K562 (cell line): ENCODE measurements at regions not wholly inside any gene's neighbourhood (a gene's known extent, or its start where the extent isn't known, plus 50 kb on each side); places are given as distances from the start of the nearest gene placed in this dataset.

Experiments used
- ATAC-seq: fragments of 200-7000 bp; cut with Tn5 transposase; 3 replicates; pipeline ENCODE4 v1.9.1; 2020; ENCODE audit warnings: moderate library complexity
- BruUV-seq: library from RNA; stranded (reverse); fragments of 400-500 nt; replicated peaks from 2 replicates; lab custom pipeline; 2021; lab: Mats Ljungman, UMichigan
- CTCF ChIA-PET: fragments of 300-600 bp; formaldehyde crosslinking; extraction: SDS; loops from one replicate; lab custom pipeline; 2021; ENCODE audit warnings: low intra/inter-chr PET ratio; lab: Yijun Ruan, JAX
- POLR2A ChIA-PET: fragments of 300-600, 350-650 bp; sonication (Branson Sonifier 250); formaldehyde crosslinking; extraction: SDS; loops from one replicate; lab custom pipeline; 2021; ENCODE audit warnings: antibody characterized with exemption, inconsistent platforms; lab: Yijun Ruan, JAX
- DNase-seq, 4 experiments: peaks; one replicate each; pipeline versions ENCODE4 v3.0.0 to v3.0.0-alpha.2; 2011 to 2018; ENCODE audit warnings: low spot score in 3 of 4, mixed read lengths in 3 of 4; ENCODE audit errors: extremely low read depth in 1 of 4
- FAIRE-seq: peaks from 2 replicates; lab custom pipeline; 2011; peaks lifted over from hg19 to GRCh38; lab: Jason Lieb, UNC
- H2AFZ ChIP-seq: 2 replicates; pipeline ENCODE4 v1.6.0; 2011; ENCODE audit warnings: low read depth, low read length, control low read depth, inconsistent platforms
- H3K27ac ChIP-seq: fragments of 200-600 bp; 3 replicates; pipeline ENCODE4 v1.8.0; 2011; ENCODE audit warnings: low read depth, mild to moderate bottlenecking, control low read depth, inconsistent platforms, low read length, moderate library complexity, mixed read lengths; ENCODE audit errors: extremely low read depth
- H3K27me3 ChIP-seq, 2 experiments: fragments of 300-600 bp in 1 of 2; 2 replicates in 1 of 2; 3 replicates in 1 of 2; pipeline versions ENCODE4 v1.6.0 to v1.8.0; 2011; ENCODE audit warnings: inconsistent platforms in 2 of 2, low read length in 2 of 2, mild to moderate bottlenecking in 1 of 2, mixed read lengths in 1 of 2, moderate library complexity in 1 of 2; ENCODE audit not compliant: control insufficient read depth in 2 of 2, insufficient read depth in 2 of 2
- H3K36me3 ChIP-seq: fragments of 300-600 bp; 3 replicates; pipeline ENCODE4 v1.8.0; 2011; ENCODE audit warnings: mild to moderate bottlenecking, low read length, inconsistent platforms; ENCODE audit not compliant: control insufficient read depth, insufficient read depth
- H3K4me1 ChIP-seq, 2 experiments: fragments of 200-600 bp in 1 of 2; replicated peaks in 1 of 2; 2 replicates in 1 of 2; 3 replicates in 1 of 2; pipeline versions ENCODE4 v1.5.1 to v1.8.0; 2011; ENCODE audit warnings: inconsistent platforms in 2 of 2, low read length in 2 of 2, mild to moderate bottlenecking in 1 of 2, mixed read lengths in 1 of 2, moderate library complexity in 1 of 2; ENCODE audit not compliant: control insufficient read depth in 2 of 2, insufficient read depth in 2 of 2
- H3K4me2 ChIP-seq: 2 replicates; pipeline ENCODE4 v1.6.1; 2011; ENCODE audit warnings: low read length, control low read depth, inconsistent platforms, mixed read lengths; ENCODE audit not compliant: insufficient read depth
- H3K4me3 ChIP-seq: fragments of 200-600 bp; sonication (generic), shearing (Covaris generic); 2 replicates; pipeline ENCODE4 v1.5.1; 2016; ENCODE audit warnings: control low read depth, inconsistent platforms
- H3K79me2 ChIP-seq: fragments of 200-600 bp; 3 replicates; pipeline ENCODE4 v1.8.0; 2011; ENCODE audit warnings: low read length, inconsistent platforms; ENCODE audit not compliant: control insufficient read depth, insufficient read depth
- H3K9ac ChIP-seq, 2 experiments: 2 replicates each; pipeline versions ENCODE4 v1.6.0 to v1.6.1; 2011; ENCODE audit warnings: low read depth in 2 of 2, low read length in 2 of 2, control low read depth in 1 of 2, inconsistent platforms in 1 of 2, mild to moderate bottlenecking in 1 of 2, mixed read lengths in 1 of 2; ENCODE audit not compliant: insufficient read depth in 1 of 2
- H3K9me1 ChIP-seq: one replicate; pipeline ENCODE4 v1.6.0; 2011; ENCODE audit warnings: inconsistent platforms, mild to moderate bottlenecking, low read length, moderate library complexity; ENCODE audit not compliant: control insufficient read depth, insufficient read depth
- H3K9me3 ChIP-seq: replicated peaks from 2 replicates; pipeline ENCODE4 v1.5.1; 2011; ENCODE audit warnings: low read depth, low read length, inconsistent platforms; ENCODE audit not compliant: control insufficient read depth, insufficient read depth
- H4K20me1 ChIP-seq: replicated peaks from 2 replicates; pipeline ENCODE4 v1.6.1; 2011; ENCODE audit warnings: low read length, inconsistent platforms, mixed read lengths; ENCODE audit not compliant: control insufficient read depth, insufficient read depth
- C11orf30 ChIP-seq: fragments of 450-650 bp; IDR thresholded peaks from 2 replicates; pipeline ENCODE4 v1.6.1; 2016; ENCODE audit warnings: low read depth, mild to moderate bottlenecking
- ELF1 ChIP-seq: fragments of 200-800 bp; sonication (Bioruptor generic); IDR thresholded peaks from 2 replicates; pipeline ENCODE4 v1.6.1; 2016; ENCODE audit warnings: missing genetic modification characterization, missing compliant biosample characterization
- GTF2F1 ChIP-seq: IDR thresholded peaks from 2 replicates; pipeline ENCODE4 v1.6.1; 2011; ENCODE audit warnings: low read depth, low read length, improper control_type of control experiment
- HMGXB4 ChIP-seq: sonication (generic); formaldehyde crosslinking; IDR thresholded peaks from 2 replicates; pipeline ENCODE4 v1.8.1; 2023; ENCODE audit warnings: mild to moderate bottlenecking, missing genetic modification reagents
- ZBTB26 ChIP-seq: fragments of 450-650 bp; formaldehyde crosslinking; IDR thresholded peaks from 2 replicates; pipeline ENCODE4 v1.4.0; 2022; ENCODE audit warnings: missing genetic modification characterization
- ZNF217 ChIP-seq: sonication (generic); formaldehyde crosslinking; IDR thresholded peaks from 2 replicates; pipeline ENCODE4 v1.8.0; 2022; ENCODE audit warnings: mild to moderate bottlenecking, missing genetic modification reagents
- ZNF717 ChIP-seq: fragments of 250-450 bp; sonication (Bioruptor Pico); IDR thresholded peaks from 2 replicates; pipeline ENCODE4 v1.5.0; 2021
- in situ Hi-C: fragments of 300-500 bp; cut with MboI; formaldehyde crosslinking; loops from 4 replicates; pipeline ENCODE4 v1.15.0; 2018; ENCODE audit warnings: inconsistent platforms, mixed read lengths
- intact Hi-C: fragments of 100-400 bp; cut with micrococcal nuclease; formaldehyde crosslinking; loops from 2 replicates; pipeline ENCODE4 v1.14.2; 2022

GRCh38 chr2:57278451-57278850 is 768.2 kb upstream of the VRK2 start:
- H3K27ac ChIP-seq = no peak overlapping the region
- no peak overlapping the region for H3K4me2 ChIP-seq
- intact Hi-C loops (no loop called here), in situ Hi-C loops (no loop called here)
- no peaks in the 10 kb centered on the region for H3K4me1 ChIP-seq
- ChIA-PET POLR2A (no interaction called here), CTCF (no interaction called here)
- no peak overlapping the region for H2AFZ ChIP-seq
- no peak overlapping the region for H3K9ac ChIP-seq
- no peak for TF ChIP-seq ZNF717 (CRISPR knock-in tag)
- TF ChIP-seq C11orf30 = no peak
- no peak for TF ChIP-seq HMGXB4 (CRISPR knock-in tag)
- no peak for TF ChIP-seq GTF2F1
- TF ChIP-seq ZBTB26 (CRISPR knock-in tag) = no peak
- no peak for TF ChIP-seq ZNF217
- no peak for TF ChIP-seq ELF1 (tag)
- no peaks in the 10 kb centered on the region for H4K20me1 ChIP-seq
- ATAC-seq (no peak), FAIRE-seq (no peak), DNase-seq (no peak)
- H3K36me3 ChIP-seq = no peaks in the 10 kb centered on the region
- H3K9me1 ChIP-seq = no peaks in the 10 kb centered on the region
- no peaks in the 10 kb centered on the region for H3K79me2 ChIP-seq
- H3K4me3 ChIP-seq = no peak overlapping the region
- H3K9me3 ChIP-seq = no peaks in the 10 kb centered on the region
- no TSS peak for BruUV-seq
- H3K27me3 ChIP-seq = no peaks in the 10 kb centered on the region
